Omental fat pad (tissue), 3 donors: ENCODE measurements at regions not wholly inside any gene's neighbourhood (a gene's known extent, or its start where the extent isn't known, plus 50 kb on each side); places are given as distances from the start of the nearest gene placed in this dataset.
A peak's percentile ranks its signal among the peaks of the same experiment; 100 is the strongest.
"Not testable (repeated sequence)": the region's sequence is repeated elsewhere in the genome, so short reads cannot be mapped to it uniquely, and the experiment has no call there.

Experiments
- ATAC-seq: fragments of 150-250 bp; one replicate; pipeline ENCODE4 v1.9.1; 2016; ENCODE audit warnings: mild to moderate bottlenecking, moderate library complexity; ENCODE audit not compliant: low FRiP score
- DNase-seq: peaks from one replicate; pipeline ENCODE4 v3.0.0-alpha.2; 2019; ENCODE audit warnings: low spot score
- TF ChIP-seq, protein P1 (sequence below), 3 donors: fragments of 450-650 bp; IDR thresholded peaks; one replicate each; pipeline ENCODE4 v1.5.1; 2016 to 2017; ENCODE audit warnings: antibody characterized with exemption in 3 of 3, mild to moderate bottlenecking in 3 of 3, moderate library complexity in 2 of 3

DNA sequence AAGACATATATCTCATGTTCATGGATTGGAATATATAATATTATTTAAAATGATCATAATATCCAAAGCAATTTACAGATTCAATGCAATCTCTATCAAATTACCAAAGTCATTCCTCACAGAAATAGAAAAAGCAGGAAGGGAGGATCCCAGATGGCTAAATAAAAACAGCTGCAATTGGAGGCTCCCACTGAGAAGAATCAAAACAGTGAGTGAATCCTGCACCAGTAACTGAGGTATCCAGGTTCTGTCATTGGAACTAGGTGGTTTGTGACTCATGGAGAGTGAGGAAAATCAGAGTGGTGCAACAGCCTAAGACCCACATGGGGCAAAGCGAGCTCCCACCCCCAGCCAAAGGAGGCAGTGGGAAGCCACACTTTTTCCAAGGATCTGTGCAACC is 128.4 kb downstream of the MTERF1 start:
- TF ChIP-seq, protein P1, sequence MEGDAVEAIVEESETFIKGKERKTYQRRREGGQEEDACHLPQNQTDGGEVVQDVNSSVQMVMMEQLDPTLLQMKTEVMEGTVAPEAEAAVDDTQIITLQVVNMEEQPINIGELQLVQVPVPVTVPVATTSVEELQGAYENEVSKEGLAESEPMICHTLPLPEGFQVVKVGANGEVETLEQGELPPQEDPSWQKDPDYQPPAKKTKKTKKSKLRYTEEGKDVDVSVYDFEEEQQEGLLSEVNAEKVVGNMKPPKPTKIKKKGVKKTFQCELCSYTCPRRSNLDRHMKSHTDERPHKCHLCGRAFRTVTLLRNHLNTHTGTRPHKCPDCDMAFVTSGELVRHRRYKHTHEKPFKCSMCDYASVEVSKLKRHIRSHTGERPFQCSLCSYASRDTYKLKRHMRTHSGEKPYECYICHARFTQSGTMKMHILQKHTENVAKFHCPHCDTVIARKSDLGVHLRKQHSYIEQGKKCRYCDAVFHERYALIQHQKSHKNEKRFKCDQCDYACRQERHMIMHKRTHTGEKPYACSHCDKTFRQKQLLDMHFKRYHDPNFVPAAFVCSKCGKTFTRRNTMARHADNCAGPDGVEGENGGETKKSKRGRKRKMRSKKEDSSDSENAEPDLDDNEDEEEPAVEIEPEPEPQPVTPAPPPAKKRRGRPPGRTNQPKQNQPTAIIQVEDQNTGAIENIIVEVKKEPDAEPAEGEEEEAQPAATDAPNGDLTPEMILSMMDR (IDR thresholded peaks at IDR 0.05), result no peak
- DNase-seq, result no peak
- no peak for ATAC-seq

DNA sequence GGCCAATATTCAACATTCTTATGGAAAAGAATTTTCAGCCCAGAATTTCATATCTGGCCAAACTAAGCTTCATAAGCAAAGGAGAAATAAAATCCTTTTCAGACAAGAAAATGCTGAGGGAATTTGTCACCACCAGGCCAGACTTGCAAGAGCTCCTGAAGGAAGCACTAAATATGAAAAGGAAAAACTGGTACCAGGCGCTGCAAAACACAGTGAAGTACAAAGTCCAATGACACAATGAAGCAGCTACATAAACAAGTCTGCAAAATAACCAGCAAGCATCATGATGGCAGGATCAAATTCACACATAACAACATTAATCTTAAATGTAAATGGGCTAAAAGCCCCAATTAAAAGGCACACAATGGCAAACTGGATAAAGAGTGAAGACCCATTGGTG is 126.2 kb downstream of the MTERF1 start:
- not testable (repeated sequence) for ATAC-seq

DNA sequence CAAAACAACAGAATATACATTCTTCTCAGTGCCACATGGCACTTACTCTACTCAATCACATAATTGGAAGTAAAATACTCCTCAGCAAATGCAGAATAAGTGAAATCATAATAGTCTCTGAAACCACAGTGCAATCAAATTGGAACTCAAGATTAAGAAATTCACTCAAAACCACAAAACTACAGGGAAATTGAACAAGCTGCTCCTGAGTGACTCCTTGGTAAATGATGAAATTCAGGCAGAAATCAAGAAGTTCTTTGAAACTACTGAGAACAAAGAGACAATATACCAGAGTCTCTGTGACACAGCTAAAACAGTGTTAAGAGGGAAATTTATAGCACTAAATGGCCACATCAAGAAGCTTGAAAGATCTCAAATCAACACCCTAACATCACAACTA is 125.4 kb downstream of the MTERF1 start:
- DNase-seq, ATAC-seq: not testable (repeated sequence)

More for the DNA sequence above, 126.2 kb downstream of the MTERF1 start:
- not testable (repeated sequence) for DNase-seq

DNA sequence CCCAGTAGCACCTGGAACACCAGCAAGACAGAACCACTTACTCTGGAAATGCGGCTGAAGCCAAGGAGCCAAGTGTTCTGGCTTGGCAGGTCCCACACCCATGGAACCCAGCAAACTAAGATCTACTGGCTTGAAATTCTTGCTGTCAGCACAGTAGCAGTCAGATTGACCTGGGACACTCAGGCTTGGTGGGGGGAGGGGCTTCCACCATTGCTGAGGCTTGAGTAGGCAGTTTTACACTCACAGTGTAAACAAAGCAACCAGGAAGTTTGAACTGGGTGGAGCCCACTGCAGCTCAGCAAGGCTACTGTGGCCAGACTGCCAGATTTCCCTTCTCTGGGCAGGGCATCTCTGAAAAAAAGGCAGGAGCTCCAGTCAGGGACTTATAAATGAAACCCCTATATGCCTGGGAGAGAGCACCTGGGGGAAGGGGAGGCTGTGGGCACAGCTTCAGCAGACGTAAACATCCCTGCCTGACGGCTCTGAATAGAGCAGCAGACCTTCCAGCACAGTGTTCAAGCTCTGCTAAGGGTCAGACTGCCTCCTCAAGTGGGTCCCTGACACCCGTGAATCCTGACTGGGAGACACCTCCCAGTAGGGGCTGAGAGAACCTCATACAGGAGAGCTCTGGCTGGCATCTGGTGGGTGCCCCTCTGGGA is 121.2 kb downstream of the MTERF1 start:
- TF ChIP-seq, protein P1 (IDR thresholded peaks at IDR 0.05), result no peak
- DNase-seq (no peak), ATAC-seq (no peak)

DNA sequence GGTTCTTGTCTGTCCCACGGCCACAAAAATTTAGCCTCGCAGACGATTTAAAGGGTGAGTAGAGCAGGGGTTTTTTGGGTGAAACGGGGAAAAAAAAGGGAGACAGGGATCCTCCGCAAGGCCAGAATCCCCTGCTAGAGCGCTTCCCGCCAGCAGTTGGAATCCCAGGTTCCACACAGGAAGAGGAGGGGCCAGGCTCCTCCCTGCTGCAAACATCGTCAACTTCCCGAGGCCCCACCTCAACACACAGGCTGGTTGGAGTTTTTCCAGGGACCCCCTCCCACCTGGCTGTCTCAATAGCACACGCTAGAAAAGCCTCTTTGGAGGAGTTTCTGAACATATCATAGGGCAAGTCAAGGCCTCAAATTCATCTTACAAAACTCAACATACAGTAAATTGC is 112.7 kb downstream of the MTERF1 start:
- ATAC-seq (no peak), DNase-seq (no peak)
- TF ChIP-seq, protein P1 (IDR thresholded peaks at IDR 0.05), result no peak

DNA sequence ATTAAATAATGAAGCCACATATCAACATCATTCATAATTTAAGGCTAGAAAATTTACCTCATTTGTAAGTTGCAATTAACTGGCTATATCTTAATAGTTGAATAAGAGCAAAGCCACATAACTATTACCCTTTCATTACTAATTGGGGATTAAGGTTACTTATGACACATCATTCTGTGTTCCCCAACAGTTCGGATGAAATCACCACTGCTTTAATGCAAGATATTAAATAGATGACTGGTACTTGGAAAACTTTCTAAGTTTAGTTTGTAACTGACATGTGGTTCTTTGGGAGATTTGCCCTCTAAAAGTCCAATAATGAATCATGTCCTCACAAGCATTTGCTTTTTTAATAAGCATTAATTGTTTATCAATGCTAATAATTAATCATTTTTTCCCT is 109.1 kb downstream of the MTERF1 start:
- TF ChIP-seq, protein P1 (IDR thresholded peaks at IDR 0.05), result no peak
- DNase-seq, result no peak
- no peak for ATAC-seq

DNA sequence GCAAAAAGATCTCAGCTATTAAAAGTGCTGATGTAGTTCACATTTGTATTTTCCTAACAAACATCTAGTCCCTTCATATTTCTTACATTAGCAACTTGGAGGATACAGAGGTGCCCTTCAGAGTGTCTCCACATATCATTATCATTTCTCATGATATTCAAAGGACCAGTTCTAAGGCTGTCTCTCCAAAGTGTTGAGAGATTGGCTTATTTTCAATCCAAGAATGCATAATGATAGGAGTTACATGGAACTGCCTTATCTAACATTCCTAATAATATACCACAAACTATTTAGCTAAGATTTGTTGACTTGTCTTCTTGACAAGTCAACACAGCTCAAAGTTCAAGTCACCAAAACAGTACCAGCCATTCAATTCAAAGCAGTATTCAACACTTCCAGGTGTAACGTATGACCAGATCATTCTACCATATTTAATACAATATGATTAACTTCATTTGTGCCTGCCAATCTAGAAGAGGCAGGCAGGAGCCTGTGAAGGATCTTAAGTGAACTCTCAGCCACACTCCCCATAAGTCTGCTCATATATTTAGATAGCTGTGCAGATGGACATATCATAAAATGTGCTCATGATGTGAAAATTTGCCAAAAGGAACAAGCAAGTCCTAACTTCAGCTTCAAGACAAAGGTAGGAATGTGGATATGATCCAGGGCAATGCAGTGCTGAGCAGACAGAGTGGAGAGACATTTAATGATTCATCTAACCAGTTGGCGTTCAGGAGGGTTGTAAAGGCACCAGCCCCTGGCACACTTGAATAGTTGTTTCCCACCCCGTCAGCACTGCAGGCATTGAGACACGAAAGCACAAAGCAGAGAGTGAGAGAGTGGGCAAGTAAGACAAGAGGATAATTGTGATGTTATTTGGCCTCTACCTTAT is 108.3 kb downstream of the MTERF1 start:
- ATAC-seq (peak; percentile 32), DNase-seq (no peak)
- TF ChIP-seq, protein P1 (IDR thresholded peaks at IDR 0.05), result no peak

DNA sequence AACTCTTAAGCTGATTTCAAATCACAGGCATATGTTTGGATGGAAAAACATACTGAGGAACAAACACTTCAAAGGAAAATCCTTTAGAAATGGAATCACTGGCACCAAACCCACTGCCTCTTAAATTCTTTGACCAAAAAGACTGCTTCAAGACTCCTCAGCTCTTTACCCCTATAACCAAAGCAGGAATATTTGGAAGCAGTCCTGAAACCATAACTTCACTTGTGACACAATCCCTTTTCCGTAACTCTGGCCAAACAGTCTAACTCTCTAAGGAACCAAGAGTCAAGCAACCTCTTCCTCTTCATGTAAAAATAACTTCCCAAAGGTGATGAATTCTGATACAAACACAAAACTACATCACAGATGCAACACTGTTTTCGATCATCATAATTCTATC is 104.3 kb downstream of the MTERF1 start:
- no peak for ATAC-seq
- DNase-seq, result no peak
- TF ChIP-seq, protein P1 (IDR thresholded peaks at IDR 0.05), result no peak
